HUES48 (cell line): ENCODE measurements at regions not wholly inside any gene's neighbourhood (a gene's known extent, or its start where the extent isn't known, plus 50 kb on each side); places are given as distances from the start of the nearest gene placed in this dataset.
A peak's percentile ranks its signal among the peaks of the same experiment; 100 is the strongest.

Experiments
- H3K27ac ChIP-seq: one replicate; pipeline ENCODE4 v1.7.0; 2013; ENCODE audit warnings: low read depth, low read length, inconsistent platforms
- H3K27me3 ChIP-seq: 2 replicates; pipeline ENCODE4 v1.6.1; 2013; ENCODE audit warnings: mild to moderate bottlenecking, low read length; ENCODE audit not compliant: control insufficient read depth, insufficient read depth
- H3K36me3 ChIP-seq: 2 replicates; pipeline ENCODE4 v1.6.1; 2013; ENCODE audit warnings: low read length; ENCODE audit not compliant: control insufficient read depth, insufficient read depth
- H3K4me1 ChIP-seq: 2 replicates; pipeline ENCODE4 v1.6.1; 2013; ENCODE audit warnings: mild to moderate bottlenecking, low read length; ENCODE audit not compliant: control insufficient read depth, insufficient read depth
- H3K4me3 ChIP-seq: 2 replicates; pipeline ENCODE4 v1.5.1; 2013; ENCODE audit warnings: mild to moderate bottlenecking, low read depth, low read length
- H3K9ac ChIP-seq: 2 replicates; pipeline ENCODE4 v1.6.1; 2013; ENCODE audit warnings: mild to moderate bottlenecking, low read depth, low read length, moderate library complexity
- H3K9me3 ChIP-seq: 2 replicates; pipeline ENCODE4 v1.6.1; 2013; ENCODE audit warnings: low read length; ENCODE audit not compliant: control insufficient read depth, insufficient read depth

GRCh38 chr3:124246949-124247348, 255.0 kb upstream of the ROPN1 start:
- Histone ChIP-seq H3K27ac (no peak overlapping the region), H3K4me3 (no peak overlapping the region), H3K36me3 (no peaks in the 10 kb centered on the region), H3K4me1 (no peaks in the 10 kb centered on the region), H3K27me3 (no peaks in the 10 kb centered on the region), H3K9ac (no peak overlapping the region), H3K9me3 (no peaks in the 10 kb centered on the region)

GRCh38 chr3:124248471-124249028, 256.6 kb upstream of the ROPN1 start:
- no peak overlapping the region for H3K27ac ChIP-seq
- no peaks in the 10 kb centered on the region for H3K36me3 ChIP-seq
- H3K4me3 ChIP-seq, result no peak overlapping the region
- H3K4me1 ChIP-seq, result no peaks in the 10 kb centered on the region
- no peaks in the 10 kb centered on the region for H3K9me3 ChIP-seq
- H3K9ac ChIP-seq, result no peak overlapping the region
- no peaks in the 10 kb centered on the region for H3K27me3 ChIP-seq

- no peaks in the 10 kb centered on the region for H3K9me3 ChIP-seq
- no peak overlapping the region for H3K27ac ChIP-seq
- H3K9ac ChIP-seq, result no peak overlapping the region
- H3K4me3 ChIP-seq, result no peak overlapping the region
- H3K27me3 ChIP-seq, result no peaks in the 10 kb centered on the region
- H3K36me3 ChIP-seq, result no peaks in the 10 kb centered on the region
- H3K4me1 ChIP-seq, result no peaks in the 10 kb centered on the region
Observed at GRCh38 chr3:124249038-124249437, 257.1 kb upstream of the ROPN1 start.

GRCh38 chr3:124250053-124250452, 258.1 kb upstream of the ROPN1 start:
- H3K9ac ChIP-seq, result no peak overlapping the region
- no peaks in the 10 kb centered on the region for H3K9me3 ChIP-seq
- no peaks in the 10 kb centered on the region for H3K27me3 ChIP-seq
- no peak overlapping the region for H3K27ac ChIP-seq
- H3K4me1 ChIP-seq, result no peaks in the 10 kb centered on the region
- no peak overlapping the region for H3K4me3 ChIP-seq
- no peaks in the 10 kb centered on the region for H3K36me3 ChIP-seq

- no peaks in the 10 kb centered on the region for H3K36me3 ChIP-seq
- H3K9ac ChIP-seq, result no peak overlapping the region
- H3K9me3 ChIP-seq, result no peaks in the 10 kb centered on the region
- no peaks in the 10 kb centered on the region for H3K27me3 ChIP-seq
- H3K4me3 ChIP-seq, result no peak overlapping the region
- peaks cover 27% of the 10 kb centered on the region for H3K4me1 ChIP-seq
- no peak overlapping the region for H3K27ac ChIP-seq
Observed at GRCh38 chr3:124256156-124256555, 264.2 kb upstream of the ROPN1 start.

- H3K27ac ChIP-seq, result no peak overlapping the region
Observed at GRCh38 chr3:124256599-124256998, 264.7 kb upstream of the ROPN1 start.

GRCh38 chr3:124257336-124257864, 265.5 kb upstream of the ROPN1 start:
- Histone ChIP-seq H3K27me3 (no peaks in the 10 kb centered on the region), H3K27ac (no peak overlapping the region), H3K9me3 (no peaks in the 10 kb centered on the region), H3K9ac (no peak overlapping the region), H3K4me3 (no peak overlapping the region), H3K4me1 (peaks cover 31% of the 10 kb centered on the region), H3K36me3 (no peaks in the 10 kb centered on the region)

More at GRCh38 chr3:124256599-124256998, 264.7 kb upstream of the ROPN1 start:
- no peak overlapping the region for H3K4me3 ChIP-seq
- no peaks in the 10 kb centered on the region for H3K27me3 ChIP-seq
- peaks cover 31% of the 10 kb centered on the region for H3K4me1 ChIP-seq
- H3K9ac ChIP-seq, result no peak overlapping the region
- no peaks in the 10 kb centered on the region for H3K9me3 ChIP-seq
- H3K36me3 ChIP-seq, result no peaks in the 10 kb centered on the region

GRCh38 chr3:124258057-124258500, 266.2 kb upstream of the ROPN1 start:
- H3K9ac ChIP-seq, result no peak overlapping the region
- no peak overlapping the region for H3K27ac ChIP-seq
- no peaks in the 10 kb centered on the region for H3K27me3 ChIP-seq
- H3K9me3 ChIP-seq, result no peaks in the 10 kb centered on the region
- H3K4me3 ChIP-seq, result no peak overlapping the region
- H3K36me3 ChIP-seq, result no peaks in the 10 kb centered on the region
- peaks cover 32% of the 10 kb centered on the region for H3K4me1 ChIP-seq

GRCh38 chr3:124260206-124260915, 268.4 kb upstream of the ROPN1 start:
- Histone ChIP-seq H3K9me3 (no peaks in the 10 kb centered on the region), H3K36me3 (no peaks in the 10 kb centered on the region), H3K27ac (no peak overlapping the region), H3K4me3 (no peak overlapping the region), H3K9ac (no peak overlapping the region), H3K27me3 (no peaks in the 10 kb centered on the region), H3K4me1 (peaks cover 37% of the 10 kb centered on the region)

GRCh38 chr3:124261306-124261705, 269.4 kb upstream of the ROPN1 start:
- no peaks in the 10 kb centered on the region for H3K27me3 ChIP-seq
- H3K9ac ChIP-seq, result no peak overlapping the region
- H3K4me3 ChIP-seq, result no peak overlapping the region
- H3K9me3 ChIP-seq, result no peaks in the 10 kb centered on the region
- H3K4me1 ChIP-seq, result peaks cover 27% of the 10 kb centered on the region
- peak overlapping the region; percentile 13 for H3K27ac ChIP-seq
- H3K36me3 ChIP-seq, result no peaks in the 10 kb centered on the region

- Histone ChIP-seq H3K27ac (no peak overlapping the region), H3K36me3 (no peaks in the 10 kb centered on the region), H3K9me3 (no peaks in the 10 kb centered on the region), H3K9ac (no peak overlapping the region), H3K4me1 (peaks cover 17% of the 10 kb centered on the region), H3K27me3 (no peaks in the 10 kb centered on the region), H3K4me3 (no peak overlapping the region)
Observed at GRCh38 chr3:124263168-124263567, 271.2 kb upstream of the ROPN1 start.
